ENCODE measurements at regions not wholly inside any gene's neighbourhood (a gene's known extent, or its start where the extent isn't known, plus 50 kb on each side); places are given as distances from the start of the nearest gene placed in this dataset.
"Not testable (repeated sequence)": the region's sequence is repeated elsewhere in the genome, so short reads cannot be mapped to it uniquely, and the experiment has no call there.

DNA sequence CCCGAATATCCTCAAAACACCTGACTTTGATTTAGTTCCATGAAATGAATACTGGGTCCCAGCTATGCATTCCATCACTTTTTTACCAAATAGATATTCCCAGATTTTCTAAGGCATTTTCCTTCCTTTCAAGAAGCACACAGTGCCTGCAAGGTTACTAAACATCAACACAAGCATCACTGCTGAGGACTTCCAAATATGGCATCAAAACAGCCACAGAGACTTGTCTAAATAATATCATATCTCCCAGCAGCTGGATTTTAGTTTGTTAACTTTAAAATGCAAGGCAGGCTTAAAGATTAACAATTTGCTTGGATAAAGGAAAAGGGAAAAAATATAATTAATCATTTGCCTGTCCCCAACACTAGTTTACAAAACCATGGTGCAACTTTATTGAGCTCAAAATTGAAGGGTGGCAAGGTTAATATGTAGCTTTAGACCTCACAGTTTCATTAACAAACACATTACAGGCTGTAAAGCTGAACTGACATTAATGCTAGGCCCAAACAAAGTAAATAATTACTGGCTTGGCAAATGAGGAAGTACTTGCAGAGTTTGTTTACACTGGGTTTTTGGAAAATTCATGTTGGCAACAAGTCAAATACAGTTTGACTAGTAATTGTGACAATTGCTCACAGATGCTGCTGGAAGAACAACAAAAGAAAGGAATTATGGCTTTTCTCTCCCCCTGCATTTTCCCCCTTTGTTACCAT lies 401.7 kb upstream of the CDIN1 start:
- no peak for DNase-seq (ENCODE audit: low spot score)

DNA sequence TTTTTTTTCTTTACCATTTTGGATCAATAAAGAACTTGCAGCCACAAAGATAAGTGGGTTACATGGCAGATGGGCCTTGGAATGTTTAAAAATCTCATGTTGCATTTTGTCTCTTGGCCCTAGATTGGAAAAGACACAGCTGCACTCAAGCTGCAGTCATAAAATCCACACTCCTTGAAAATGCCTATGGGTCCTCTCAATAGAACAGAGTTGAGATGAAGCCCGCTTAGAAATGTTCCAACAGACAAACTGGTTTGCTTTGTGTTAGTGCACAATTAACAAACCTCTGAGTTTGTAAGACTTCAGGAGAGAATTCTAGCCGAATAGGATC lies 401.2 kb upstream of the CDIN1 start:
- DNase-seq (ENCODE audit: low spot score): no peak

DNA sequence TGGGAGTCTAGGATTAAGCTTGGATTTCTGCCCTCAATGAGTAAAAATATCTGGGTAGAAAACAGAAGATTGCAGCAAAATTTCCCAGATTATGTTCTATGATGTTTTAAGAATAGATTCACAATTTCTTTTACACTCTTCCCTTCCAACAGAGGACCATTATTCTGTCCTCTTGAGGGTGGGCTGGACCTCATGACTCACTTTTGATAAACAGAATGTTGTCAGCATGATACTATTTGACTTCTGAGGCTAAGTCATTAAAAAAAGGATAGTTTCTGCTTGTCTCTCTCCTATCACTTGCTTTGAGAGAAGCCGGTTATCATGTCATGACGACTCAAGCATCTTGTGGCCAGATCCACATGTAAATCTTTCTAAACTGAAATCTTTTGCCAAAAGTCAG lies 396.2 kb upstream of the CDIN1 start:
- no peak for DNase-seq (ENCODE audit: low spot score)

DNA sequence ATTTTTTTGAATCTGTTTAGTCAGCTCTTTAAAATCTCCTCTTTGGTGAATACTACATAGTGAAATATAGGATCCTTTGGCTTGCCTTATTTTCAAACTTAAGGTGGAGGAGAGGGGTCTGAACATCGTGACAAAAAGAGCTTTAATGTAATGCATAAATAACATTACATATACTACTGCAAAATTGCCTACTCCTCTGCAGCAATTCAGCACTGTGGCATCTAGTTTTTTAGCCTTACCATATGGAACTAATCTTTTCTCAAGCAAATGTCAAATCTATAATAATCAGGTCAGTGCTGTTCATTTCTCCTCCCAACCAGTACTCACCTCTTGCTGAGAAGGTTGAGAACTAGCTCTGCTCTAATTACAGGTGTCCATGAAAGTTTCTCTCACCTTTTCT lies 394.0 kb upstream of the CDIN1 start:
- DNase-seq (ENCODE audit: low spot score): no peak

DNA sequence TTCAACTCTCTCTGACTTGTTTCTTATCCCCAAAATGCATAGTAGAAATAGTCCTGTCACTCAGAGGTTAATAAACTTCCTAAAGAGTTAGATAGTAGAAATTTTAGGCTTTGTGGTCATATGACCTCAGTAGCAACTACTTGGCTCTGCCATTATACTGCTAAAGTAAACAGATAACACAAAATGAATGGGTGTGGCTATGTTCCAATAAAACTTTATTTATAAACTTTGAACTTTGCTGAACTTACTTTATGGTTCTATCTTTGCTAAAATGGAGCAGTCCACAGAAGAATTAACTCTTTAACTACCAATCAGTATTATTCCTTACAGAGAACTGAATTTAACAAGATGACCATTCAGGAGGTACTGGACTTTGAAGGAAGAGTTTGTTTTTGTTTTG lies 393.6 kb upstream of the CDIN1 start:
- no peak for DNase-seq (ENCODE audit: low spot score)

DNA sequence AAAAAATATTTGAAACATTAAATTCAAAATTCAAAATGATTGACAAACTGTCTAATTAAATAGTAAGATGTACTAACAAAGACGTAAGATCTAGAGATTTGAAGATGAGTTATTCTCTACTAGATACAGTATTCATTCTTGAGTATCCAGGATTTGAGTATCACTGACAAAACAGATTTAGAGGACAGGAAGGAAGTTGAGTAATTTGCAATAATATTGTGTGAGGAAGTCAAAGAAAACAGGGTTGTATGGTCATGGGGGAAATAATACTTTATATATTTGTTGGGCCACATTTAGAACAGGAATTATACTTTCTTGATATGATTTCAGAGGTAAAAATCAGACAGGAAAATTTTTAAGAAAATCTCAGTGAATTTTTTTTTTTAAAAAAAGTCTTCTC lies 393.1 kb upstream of the CDIN1 start:
- DNase-seq (ENCODE audit: low spot score): no peak

DNA sequence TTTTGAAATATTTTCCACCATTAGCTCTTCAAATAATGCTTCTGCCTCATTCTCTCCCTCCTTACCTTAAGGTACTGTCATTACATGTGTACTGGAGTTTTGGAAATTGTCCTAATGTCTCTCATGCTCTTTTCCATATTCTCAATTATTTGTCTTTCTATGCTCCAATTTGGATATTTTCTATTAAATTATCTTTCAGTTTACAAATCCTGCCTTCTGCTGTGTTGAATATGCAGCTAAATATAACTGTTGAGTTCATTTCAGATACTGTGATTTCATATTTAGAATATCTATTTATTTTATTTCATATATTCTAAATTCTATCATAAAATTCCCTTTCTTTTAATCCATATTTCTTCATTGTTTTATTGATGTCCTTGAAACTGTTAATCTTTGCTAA lies 388.0 kb upstream of the CDIN1 start:
- DNase-seq (ENCODE audit: low spot score): no peak

DNA sequence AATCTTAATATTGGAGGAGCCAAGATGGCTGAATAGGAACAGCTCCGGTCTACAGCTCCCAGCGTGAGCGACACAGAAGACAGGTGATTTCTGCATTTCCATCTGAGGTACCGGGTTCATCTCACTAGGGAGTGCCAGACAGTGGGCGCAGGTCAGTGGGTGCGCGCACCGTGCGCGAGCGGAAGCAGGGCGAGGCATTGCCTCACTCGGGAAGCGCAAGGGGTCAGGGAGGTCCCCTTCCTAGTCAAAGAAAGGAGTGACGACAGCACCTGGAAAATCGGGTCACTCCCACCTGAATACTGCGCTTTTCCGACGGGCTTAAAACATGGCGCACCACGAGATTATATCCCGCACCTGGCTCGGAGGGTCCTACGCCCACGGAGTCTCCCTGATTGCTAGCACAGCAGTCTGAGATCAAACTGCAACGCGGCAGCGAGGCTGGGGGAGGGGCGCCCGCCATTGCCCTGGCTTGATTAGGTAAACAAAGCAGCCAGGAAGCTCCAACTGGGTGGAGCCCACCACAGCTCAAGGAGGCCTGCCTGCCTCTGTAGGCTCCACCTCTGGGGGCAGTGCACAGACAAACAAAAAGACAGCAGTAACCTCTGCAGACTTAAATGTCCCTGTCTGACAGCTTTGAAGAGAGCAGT lies 383.9 kb upstream of the CDIN1 start:
- not testable (repeated sequence) for DNase-seq (ENCODE audit: low spot score)

DNA sequence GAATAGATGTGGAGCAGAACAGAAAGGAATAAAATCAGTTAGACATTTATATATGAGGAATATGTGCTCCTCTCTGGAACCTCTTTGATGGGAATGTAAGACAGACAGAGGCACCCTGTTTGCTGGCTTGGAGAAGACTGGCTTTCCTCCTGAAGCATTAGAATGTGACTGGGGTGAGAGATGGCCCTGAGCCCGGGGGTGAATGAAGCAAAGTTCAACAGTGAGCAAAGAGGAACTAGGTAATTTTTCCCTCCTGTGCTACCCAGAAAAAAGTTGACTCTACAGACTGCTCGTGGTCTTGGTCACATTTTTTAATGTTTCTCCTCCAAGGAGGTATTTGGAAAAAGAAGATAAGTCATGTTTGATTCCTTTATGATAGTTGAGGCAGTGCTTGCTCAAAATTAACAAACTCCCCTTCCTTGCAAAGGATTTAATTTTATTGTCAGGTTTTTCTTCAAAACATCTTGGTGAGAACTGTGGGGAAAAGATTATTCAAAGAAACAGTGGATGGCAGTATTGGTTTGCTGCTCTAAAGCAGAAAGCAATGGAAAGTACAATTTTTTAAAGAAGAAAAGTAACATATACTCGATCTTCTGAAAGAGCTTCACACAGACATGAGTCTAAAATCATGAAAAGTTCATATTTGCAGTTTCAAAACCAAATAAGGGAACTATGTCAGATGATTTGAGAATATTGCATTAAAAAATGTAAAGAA lies 370.4 kb upstream of the CDIN1 start:
- no peak for DNase-seq (ENCODE audit: low spot score)

DNA sequence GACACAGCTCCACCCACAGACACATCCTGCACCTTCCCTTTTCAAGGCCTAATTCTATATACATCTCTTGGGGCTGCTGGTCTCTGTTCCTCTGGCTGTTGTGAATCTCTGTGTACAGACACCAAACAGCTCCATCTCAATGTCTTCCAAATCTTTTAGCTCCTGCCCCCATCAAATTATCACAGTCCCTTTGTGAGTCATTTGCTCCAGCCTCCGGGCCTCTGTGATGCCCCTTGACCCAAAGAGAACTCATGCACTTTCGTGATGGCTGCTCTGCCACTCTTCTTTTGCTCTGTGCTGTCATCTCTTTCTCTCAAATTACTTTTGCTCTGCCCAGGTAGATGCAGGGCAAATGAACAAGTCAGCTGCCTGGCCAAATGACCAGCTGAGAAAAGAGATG lies 369.0 kb upstream of the CDIN1 start:
- no peak for DNase-seq (ENCODE audit: low spot score)

DNA sequence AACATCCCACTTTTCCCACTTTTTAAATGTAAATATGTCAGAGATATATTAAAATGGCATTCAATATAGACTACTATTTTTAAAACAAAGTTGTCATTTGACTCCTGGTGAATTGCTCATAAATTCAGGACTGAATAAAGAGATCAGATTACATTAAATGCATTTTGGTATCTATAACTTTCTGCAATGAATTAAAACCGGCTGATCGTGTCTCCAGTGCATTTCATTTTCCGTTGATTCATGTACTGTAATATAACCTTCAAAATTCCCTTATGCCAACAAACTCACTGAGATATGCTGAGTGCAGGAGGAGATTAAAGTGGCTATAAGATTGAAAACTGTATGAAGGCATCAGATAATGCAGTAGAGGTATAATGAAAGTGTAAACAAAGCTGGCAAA lies 361.1 kb upstream of the CDIN1 start:
- no peak for DNase-seq (ENCODE audit: low spot score)

DNA sequence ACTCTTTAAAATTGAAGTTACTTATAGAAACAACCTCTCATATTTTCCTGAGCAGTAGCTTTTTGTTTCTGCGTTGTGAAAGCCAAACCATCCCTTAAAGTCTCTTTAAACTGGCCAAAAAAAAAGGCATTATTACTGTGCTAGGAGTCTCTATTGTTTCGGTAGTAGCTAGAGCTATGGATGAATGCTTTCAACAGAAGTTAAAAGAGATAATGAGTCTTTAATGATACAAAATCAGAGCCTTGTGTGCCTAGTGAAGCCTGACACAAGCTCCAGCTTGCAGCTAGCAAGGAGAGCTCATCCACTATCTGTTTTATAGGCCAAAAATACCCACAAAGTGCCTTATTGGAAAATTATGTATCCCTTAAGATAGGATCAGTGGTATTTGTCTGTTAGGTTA lies 360.4 kb upstream of the CDIN1 start:
- DNase-seq (ENCODE audit: low spot score): no peak

DNA sequence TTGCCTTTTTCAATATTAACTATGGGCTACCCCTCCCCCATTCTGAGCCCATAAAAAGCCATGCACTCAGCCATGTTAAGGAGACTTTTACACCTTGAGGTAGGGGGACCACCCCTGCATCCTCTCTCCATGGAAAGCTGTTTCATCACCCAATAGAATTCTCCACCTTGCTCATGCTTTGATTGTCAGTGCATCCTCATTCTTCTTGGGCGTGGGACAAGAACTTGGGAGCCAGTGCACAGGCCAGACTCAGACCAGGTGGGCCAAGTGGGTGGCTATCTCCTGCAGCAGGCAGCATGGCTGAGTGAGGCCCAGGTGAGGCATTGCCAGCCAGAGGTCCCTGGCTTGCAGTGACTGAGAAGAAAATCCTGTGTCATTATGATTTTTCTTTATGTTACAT lies 357.4 kb upstream of the CDIN1 start:
- DNase-seq (ENCODE audit: low spot score): no peak

DNA sequence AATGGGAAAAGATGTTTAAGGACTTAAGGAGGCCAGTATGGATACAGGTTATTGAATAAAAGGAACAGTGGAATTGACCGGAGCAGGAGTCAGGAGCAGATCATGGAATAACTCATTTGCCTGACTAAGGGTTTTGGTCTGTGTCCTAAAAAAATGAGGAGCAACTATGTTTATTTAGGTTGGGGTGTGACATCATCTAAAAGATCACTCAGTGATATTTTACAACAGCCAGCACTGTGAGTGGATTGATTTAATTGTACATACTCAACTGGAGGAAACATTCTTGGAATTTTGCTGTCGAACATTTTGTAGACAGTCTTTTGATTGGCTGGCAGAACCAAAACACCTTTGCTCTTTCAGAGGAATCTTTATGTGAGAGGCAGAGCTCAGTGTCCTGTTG lies 348.6 kb upstream of the CDIN1 start:
- DNase-seq (ENCODE audit: low spot score): no peak

DNA sequence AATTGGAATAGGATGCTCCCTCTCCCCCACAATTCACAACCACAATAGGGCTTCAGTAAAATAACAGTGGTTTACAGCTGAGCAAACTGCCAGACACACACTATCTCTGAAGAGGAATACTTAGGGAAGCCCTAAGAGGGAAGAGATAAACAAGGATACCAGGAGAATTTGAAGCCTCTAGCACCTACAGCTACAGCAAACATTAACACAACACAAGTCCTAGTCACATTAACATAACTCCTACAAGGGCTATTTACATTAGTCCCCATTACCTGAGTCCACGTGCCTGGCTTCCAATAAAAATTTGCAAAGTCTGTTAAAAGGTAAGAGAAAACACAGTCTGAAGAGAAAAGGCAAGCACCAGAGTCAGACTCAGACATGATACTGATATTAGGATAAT lies 346.9 kb upstream of the CDIN1 start:
- DNase-seq (ENCODE audit: low spot score): no peak

DNA sequence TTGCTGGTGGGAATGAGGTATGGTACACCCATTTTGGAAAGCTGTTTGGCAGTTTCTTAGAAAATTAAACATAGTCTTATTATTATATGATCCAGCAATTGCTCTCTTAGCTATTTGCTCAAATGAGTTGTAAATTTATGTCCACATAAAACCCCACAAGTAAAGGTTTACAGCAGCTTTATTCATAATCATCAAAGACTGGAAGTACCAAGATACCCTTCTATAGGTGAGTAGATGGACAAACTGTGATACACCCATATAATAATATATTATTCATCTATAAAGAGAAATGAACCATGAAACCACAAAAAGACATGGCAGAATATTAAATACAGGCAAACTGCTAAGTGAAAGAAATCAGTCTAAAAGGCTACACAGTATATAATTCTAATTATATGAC lies 344.7 kb upstream of the CDIN1 start:
- no peak for DNase-seq (ENCODE audit: low spot score)

DNA sequence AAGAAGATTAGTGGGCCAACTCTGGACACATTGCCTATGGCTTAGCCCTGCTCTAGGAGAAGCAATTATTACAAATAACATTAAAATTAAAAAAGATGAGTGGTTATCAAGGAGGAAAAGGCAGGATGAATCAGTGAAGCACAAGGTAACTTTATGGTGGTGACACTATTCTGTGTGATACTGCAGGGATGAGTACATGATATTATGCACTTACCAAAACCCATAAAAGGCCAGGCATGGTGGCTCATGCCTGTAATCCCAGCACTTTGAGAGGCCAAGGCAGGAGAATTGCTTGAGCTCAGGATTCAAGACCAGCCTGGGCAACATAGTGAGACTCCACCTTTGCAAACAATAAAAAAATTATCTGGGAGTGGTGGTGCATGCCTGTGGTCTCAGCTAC lies 344.3 kb upstream of the CDIN1 start:
- no peak for DNase-seq (ENCODE audit: low spot score)

DNA sequence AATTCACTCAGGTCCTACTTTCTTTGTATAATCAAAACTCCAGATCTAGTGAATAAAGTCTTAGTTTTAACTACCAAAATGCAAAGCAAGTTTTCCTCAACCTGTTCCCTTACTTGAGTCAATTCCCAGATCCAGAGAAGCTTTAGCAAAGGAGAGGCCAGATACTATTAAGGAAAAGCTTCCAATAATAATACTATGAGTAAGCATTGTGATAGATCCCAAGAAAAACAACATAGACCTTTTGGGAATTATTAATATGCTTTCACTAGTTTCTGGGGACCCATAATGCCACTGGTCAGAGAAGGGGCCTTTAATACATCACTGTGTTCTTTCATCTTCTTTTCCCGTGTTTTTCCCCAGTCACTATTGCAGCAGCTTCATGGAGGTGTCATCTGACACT lies 339.9 kb upstream of the CDIN1 start:
- DNase-seq (ENCODE audit: low spot score): no peak

DNA sequence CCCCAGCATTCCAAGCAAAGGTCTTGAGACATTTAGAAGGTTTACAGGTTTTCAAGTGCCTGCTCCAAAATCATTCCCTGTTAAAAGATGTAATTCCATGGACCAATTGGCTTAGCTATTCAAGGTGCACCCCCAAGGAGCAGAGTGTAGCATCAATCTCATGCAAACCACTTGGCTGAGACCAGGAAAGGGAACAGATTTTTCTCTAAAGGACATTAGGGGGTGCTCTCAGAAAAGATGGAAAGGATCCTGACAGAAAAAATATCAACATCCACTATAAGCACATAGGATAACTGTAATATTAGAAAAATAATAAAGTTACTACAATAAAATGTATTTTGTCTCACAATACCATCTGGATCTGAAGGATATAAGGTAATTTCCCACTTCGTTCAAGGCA lies 328.0 kb upstream of the CDIN1 start:
- DNase-seq (ENCODE audit: low spot score): no peak

DNA sequence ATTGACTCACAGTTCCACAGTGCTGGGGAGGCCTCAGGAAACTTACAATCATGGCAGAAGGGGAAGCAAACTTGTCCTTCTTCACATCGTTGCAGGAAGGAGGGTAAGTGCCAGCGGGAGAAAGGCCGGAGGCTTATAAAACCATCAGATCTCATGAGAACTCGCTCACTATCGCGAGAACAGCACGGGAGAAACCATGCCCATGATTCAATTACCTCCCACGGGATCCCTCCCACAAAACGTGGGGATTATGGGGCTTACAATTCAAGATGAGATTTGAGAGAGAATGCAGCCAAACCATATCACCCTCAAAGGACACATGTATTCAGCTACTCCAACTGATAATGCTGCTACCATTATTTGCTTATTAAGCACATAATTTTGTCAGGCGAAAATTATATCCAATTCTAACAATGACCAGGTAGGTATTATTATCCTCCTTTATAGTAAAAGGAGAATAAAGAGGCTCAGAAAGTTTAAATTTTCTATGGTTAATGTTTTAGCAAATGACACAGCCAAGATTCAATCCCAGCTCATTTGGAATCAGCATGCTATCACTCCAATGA lies 327.2 kb upstream of the CDIN1 start:
- no peak for DNase-seq (ENCODE audit: low spot score)

DNA sequence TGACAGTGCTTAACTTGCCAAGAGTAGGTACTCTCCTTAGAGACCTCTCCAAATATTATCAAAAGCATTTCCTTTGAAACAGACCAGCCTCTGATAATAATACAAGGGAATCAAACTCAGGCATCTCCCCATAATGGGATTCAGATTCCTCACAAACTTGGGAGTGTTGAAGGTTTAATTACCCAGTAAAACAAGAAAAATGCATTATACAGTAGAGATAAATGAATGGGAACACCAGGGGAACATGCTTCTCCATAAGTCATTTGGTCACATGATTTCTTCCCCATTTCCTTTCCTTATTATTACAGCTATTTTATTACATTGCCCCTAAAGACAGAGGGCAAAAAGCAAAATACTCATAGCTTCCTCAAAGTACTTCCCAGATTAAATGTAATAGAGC lies 325.0 kb upstream of the CDIN1 start:
- no peak for DNase-seq (ENCODE audit: low spot score)

DNA sequence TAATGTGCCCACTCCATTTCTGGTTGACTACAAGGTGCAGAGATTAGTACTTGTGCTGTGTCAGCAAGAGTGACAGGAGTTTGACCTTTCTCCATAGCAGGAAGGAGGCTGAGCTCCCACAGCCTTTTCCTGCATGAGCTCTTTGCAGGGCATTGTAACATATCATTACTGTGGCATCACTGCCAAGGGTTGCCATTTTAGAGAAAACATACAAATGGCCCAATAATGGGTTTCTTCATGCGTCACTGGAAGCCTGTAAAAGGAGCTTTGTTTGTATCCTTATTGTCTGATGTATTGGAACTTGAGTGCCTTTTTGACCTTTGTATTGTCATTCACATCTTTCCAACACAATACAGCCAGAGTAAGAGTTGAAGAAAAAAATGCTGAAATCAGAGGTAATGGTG lies 323.0 kb upstream of the CDIN1 start:
- DNase-seq (ENCODE audit: low spot score): no peak

DNA sequence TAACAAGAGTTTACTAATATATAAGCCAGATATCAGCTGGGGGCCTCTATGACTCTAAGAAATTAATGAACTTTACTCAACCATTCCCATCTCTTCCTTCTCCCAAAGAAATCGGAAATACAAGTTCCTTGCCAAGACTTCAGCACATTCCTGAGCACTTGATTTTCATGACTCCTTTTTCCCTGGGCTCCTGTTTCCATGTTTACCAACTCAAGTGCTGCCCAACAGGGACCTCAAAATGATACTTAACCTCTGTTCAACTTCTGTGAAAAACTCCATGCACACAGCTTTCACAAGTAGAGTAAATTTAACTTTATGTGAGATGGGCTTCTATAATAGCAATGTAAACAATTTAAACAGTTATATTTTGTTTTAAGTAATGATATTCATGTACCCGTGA lies 315.8 kb upstream of the CDIN1 start:
- DNase-seq (ENCODE audit: low spot score): no peak

All from cerebellar cortex (tissue), 1 donor.